Stimulated activated CD4-positive, alpha-beta T cell treated with anti-CD3 and anti-CD28 coated beads, Interleukin-12 subunit alpha, Interleukin-12 subunit beta, amount 100 ng/mL, for 24 hours (primary cell): ENCODE measurements at regions not wholly inside any gene's neighbourhood (a gene's known extent, or its start where the extent isn't known, plus 50 kb on each side); places are given as distances from the start of the nearest gene placed in this dataset.
"Not testable (repeated sequence)": the region's sequence is repeated elsewhere in the genome, so short reads cannot be mapped to it uniquely, and the experiment has no call there.

Source experiments
- DNase-seq, 2 experiments: peaks; one replicate each; pipeline ENCODE4 v3.0.0-alpha.2; 2020; ENCODE audit warnings: low read depth in 2 of 2

DNA sequence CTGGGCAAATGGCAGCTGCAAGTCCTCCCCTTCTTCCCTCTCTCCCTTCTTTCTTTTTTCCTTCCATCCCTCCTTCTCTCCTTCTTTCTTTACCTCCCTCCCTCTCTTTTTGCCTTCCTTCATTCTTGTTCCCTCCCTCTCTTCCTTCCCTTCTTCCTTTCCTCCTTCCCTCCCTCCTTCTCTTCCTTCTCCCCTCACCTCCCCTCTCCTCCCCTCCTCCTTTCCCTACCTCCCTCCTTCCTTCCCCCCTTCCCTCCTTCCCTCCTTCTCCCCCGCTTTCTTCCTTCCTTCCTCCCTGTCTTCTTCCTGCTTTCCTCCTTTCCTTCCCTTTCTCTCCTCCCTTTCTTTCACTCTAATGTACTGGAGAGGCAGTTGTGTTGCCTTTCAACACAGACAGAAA is 110.8 kb upstream of the SALL1 start:
- DNase-seq = no peak

DNA sequence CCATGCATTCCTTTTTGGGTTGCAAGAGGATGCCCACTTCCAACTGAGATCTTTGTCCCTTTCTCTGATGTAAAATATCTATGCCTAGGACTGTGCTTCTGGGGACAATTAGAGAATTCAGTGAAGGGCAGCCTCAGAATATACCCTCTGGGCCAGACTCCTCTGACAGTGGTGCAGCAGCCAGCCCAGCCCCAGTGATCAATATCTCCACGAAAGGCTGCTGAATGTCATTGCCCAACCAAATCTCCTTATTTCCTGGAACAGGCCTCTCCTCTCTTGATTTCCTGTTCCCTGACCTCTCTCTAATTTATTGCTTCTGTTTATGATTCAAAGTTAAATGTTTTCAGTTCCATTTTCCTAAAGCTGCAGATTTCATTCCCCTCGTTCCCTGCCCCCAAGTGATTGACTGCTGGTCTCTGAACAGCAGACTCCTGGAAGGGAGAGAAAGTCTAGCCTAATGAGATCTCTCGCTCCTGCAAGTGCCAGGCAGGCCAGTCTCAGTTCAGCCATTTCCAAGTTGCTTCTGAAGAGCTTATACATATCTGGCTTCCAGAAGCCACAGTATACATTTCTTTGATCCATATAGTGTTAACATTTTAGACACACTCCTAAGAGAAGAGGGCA is 104.4 kb upstream of the SALL1 start:
- no peak for DNase-seq

DNA sequence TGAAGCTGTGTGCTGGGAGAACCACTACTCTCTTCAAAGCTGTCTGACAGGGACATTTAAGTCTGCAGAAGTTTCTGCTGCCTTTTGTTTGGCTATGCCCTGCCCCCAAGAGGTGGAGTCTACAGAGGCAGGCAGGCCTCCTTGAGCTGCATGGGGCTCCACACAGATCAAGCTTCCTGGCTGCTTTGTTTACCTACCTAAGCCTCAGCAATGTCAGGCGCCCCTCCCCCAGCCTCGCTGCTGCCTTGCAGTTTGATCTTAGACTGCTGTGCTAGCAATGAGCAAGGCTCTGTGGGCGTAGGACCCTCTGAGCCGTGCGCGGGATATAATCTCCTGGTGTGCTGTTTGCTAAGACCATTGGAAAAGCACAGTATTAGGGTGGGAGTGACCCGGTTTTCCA is 103.3 kb upstream of the SALL1 start:
- not testable (repeated sequence) for DNase-seq

DNA sequence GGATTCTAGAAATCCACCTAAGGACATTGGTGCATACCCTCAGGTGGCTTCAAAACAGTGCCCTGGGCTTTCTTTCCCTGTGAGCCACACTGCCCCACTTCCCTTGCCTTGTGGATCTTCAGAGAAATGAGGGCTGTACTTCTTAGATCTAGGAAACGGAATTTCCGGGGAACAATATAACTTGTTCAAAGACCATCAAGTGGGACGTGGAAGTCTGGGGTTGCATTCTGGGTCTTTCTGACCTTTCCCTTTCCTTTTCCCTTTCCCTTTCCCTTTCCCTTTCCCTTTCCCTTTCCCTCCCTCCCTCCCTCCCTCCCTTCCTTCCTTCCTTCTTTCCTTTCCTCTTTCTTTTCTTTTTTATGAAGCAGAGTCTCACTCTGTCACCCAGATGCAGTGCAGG is 97.1 kb upstream of the SALL1 start:
- no peak for DNase-seq

DNA sequence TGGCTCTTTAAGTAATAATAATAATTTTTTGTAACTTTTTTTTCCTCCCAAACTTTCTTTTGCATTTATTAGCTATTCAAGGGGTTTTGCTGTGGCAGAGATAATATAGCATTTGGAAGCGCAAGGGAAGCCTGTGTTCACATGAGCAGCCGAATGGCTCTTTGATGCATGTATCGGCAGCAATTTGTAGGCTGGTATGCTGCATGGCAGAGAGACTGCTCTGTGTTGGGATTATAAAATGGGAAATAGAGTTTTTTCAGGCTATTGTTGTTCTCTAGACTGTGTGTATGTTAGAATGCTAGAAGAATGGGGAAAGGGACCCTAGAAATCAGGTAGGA is 94.6 kb upstream of the SALL1 start:
- DNase-seq = no peak

DNA sequence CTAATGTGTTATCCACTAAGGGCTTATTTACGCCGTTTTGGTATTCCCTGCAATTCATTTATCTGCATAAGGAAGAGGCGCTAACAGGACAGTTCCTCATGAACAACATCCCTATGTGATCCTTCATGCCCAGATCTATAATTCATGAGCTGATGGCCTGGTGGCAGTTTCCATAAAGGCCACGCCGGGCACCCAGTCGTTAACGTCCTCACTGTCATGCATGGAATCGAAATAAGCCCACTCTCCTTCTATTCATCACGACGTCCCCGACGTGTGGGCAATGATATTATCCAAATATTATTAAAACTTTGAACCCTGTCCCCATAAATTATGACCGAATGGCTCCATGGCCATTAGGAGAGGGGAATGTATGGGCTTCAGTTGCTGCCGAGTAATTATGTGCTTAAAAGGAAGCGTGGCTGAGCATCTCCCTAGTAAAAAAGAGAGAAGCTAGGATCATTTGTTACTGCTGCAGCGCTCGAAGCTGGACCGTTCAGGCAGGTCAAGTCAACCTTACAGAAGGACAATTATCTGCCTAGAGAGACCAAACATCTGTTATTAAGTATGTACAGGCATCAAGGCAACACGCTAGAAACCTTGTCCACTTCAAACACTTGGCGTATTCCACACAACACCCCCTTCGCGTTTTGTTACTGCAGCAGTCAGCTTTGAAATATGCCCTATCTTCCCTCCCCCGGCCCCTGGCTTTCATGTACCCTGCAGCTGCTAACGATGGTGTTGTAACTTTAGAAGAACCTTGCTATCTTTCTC is 94.0 kb upstream of the SALL1 start:
- no peak for DNase-seq

DNA sequence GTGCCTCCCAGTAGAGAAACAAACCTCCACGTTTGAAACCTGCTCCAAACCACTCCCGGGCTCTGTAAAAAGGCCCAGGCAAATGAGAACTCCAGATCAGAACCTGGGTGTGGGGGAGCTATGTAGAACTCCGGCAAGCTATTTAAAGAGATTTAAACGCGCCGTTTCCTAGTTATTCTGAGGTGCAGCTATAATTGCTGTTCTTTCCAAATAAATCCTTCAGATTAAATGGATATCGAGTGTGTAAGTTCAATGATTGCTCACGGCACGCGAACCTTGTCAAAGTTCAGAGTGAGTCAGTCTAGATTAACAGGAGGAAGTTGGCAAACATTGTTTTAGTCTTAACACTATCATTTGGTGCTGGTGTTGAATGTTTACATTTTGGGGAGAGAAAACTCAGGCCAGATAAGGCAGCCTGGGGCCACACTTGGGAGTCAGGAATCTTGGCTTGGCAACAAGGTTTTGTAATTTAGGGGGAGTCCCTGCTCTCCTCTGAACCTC is 92.9 kb upstream of the SALL1 start:
- no peak for DNase-seq

DNA sequence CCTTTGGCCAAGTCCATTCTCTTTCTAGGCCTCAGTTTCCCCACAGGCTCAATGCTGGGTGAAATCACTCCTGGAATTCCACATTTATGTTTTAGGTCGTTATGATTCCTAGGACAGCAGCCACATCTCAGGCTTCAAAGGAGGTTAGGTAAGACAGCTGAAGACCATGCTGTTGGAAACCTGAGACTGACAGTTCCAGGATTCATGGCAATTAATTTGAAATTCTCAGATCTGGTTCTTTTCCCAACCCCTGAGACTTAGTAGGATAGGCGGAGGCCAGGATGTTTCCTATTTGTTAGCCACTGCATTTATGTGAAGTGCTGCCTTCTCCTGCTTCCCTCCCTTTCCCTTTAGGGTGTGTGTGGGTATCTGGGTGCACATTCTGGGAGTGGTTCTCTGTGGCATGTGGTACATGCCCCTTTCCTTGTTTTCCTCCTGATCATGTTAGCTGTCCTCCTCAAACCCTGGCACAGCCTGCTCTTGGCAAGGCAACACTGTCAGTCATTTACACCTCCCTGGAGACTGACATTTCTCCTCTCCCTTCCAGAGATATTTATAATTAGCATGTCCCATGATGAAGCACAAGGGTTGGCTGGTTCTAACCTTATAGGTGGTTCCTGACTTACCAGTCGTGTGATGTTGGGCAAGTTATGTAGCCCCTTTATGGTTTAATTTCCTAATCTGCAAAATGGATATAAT is 91.4 kb upstream of the SALL1 start:
- DNase-seq = no peak

DNA sequence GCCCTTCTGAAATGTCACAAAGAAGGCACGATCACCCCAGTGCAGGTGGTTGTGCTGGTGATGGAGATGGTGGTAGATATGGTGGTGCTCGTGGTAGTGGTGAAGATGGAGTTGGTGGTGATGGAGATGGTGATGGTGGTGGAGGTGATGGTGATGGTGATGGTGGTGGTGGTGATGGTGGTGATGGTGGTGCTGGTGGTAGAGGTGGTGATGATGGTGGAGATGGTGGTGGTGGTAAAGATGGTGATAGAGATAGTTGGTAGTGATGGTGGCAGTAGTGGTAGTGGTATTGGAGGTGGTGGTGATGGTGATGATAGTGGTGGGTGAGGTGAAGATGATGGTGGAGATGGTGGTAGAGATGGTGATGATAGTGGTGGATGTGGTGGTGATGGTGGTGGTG is 88.1 kb upstream of the SALL1 start:
- DNase-seq = no peak

DNA sequence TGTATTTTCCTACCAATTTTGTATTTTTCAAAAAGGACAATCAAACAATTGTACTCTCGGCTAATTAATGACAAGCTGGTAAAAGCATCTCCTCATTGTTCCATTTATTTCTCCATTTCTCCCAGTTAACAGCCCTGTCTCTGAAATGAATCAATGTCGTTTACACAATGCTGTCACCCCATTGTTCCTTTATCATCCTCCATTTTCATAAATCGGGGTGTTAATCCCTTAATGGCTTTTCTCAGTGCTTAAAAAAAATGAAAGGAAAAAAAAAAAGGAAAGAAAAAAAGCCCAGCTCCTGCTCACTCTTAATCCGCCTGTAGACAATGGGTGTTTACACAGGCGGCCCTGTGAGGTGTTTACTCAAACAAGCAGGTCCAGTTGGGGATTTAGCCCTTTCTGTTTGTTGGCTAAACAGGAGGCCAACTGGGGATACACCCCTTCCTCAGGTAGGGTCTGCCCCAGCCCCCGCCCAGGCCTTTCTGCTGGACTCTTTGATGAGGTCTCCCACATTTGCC is 86.8 kb upstream of the SALL1 start:
- DNase-seq = no peak

DNA sequence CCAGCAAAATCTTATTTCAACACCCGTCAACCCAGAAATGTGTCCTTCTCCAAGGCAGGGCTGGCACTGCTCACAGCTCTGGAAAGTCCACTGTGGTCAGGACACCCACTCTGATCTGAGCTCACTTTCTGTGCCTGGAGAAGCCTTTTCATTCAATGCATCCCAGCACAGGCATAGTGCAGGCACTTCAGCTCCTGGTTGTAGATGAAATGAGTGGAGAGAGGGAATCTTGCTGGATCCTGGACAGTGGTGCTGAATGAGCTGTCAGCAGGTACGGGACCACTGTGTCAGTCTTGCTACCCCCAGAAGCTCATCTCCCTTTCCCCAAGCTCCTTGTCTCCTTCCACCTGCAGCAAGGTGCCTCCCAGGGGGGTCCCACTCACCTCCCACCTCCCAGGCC is 86.1 kb upstream of the SALL1 start:
- DNase-seq = no peak

DNA sequence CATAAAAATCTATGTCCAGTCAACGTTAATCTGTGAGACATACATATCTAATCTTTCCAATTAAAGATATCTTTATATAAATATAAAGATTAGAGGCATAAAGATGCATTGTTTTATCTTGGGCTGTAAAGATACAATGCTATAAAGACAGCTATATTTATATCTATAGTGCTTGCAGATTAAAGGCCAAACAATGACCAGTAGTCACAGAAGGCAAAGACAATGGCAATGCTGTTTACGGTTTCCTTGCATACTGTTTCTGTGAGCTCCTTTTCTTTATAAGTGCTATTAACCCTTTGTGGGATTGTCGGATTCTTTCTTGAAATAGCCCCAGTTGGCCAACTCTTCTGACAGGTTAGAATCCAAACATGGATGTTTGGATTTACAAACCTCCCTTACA is 85.5 kb upstream of the SALL1 start:
- DNase-seq = no peak

DNA sequence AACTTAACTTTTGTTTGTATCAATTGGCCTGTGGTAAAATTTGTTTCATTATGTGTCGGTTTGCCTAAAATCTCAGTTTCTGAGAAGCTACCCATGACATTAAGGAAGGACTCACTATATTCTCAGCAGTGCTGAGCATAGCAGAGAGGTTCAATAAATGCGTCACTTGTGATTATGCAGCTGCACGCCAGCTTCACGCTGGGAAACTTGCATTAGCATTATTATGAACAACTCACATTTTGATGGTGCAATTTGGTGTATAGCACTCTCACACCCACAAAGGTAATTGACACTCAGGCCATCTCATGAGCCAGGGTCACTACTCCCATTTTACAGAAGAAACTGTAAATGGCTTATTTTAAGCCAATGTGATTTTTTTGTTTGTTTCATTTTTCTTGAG is 80.6 kb upstream of the SALL1 start:
- no peak for DNase-seq

DNA sequence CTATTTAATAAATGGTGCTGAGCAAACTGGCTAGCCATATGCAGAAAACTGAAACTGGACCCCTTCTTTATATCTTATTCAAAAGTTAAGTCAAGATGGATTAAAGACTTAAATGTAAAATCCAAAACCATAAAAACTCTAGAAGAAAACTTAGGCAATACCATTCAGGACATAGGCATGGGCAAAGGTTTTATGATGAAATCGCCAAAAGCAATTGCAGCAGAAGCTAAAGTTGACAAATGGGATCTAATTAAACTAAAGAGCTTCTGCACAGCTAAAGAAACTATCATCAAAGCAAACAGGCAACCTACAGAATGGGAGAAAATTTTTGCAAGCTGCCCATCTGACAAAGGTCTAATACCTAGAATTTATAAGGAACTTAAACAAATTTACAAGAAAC is 79.0 kb upstream of the SALL1 start:
- DNase-seq = not testable (repeated sequence)

DNA sequence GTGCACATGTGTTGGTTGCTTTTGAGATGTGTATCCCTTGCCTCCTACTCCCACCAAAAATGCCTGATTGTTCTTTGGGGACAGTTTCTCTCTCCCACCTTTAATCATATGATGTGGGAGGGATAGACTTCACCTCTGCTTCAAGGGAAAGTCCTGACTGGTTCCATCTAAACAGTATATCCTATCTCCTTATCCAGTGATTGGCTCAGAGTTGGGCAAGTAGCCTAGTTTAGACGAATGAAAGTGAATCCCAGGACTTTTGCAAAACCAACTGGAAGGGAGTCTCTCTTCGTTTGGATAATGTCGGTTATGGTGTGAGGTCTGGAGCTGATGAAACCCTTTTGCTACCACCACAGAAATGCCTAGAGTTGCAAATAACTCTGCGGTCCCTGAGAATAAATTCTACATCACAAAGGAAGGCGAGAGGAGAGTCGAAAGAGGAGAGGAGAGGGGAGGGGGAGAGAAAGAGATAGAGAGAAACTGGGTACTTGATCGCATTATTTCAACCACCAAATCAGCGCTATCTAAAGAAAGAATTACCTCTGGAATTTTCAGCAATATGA is 77.1 kb upstream of the SALL1 start:
- DNase-seq = no peak

DNA sequence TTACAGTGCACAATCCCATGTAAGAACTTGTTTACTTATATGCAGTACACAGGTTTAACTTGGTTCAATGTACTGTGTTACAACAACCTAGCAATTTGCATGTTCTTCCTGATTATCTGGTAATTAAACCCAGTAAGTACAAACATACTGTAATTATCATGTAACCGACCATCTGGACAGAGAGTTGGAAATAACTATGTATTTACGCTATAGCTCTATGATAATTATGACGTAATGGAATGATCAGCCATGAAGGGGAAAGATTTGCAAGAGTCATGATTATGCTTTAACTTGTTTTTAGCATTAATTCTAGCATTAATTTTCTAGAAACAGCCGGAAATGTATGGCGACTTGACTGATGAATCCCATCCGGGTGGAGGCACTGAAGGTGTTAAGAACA is 74.8 kb upstream of the SALL1 start:
- DNase-seq = no peak

DNA sequence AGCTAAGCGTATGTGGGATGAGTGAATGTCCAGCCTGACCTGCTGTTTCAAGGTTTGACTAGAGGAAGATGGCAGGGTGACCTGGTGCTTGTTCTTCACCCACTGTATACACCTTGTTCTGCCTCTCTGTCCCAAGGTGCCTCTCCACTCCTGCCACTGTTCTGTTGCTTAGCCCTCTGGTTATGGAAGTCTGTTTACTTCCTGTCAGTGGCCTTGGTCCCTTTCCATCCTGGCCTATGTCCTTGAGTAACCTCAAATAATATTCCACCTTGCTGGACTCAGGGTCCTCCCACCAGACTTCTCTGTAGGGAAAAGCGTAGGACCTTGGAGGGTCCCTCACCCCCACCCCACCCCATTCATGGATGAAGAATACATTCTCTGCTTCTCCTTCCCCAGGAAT is 73.2 kb upstream of the SALL1 start:
- DNase-seq = no peak

DNA sequence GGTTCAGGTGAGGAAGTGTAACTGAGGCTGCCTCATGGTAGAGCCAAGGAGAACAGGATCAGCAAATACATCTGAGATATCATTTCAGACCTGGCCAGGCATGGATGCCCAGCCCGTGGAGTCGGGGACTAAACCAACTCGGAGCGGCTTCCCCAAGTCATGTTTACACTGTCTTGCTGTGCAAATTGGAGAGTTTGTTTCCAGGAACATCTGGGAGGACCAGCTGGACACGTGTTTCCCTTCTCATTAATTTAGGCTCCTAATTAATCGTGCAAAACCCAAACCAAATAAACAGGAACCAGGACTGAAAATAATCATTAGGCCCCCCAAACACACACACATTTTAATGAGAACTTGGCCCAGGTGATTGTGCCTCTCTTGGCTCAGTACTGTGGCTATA is 70.9 kb upstream of the SALL1 start:
- no peak for DNase-seq

DNA sequence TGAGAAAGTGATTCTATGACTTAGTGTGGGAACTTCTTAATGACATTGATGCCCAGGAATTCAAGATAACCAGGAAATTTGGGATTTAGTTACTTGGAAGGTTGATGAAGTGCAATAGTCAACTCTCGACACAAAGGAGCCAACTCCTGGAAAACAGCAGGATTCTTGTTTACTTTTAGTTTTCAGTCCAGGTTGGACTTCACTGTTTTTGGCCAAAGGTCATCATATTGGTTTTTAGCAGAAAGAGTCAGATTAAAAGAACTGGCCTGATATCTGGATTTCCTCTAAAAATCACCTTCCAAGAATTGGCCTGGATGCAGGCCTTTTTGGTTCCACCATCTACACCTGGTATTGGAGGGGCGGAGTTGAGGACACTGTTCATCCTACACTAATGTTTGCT is 60.1 kb upstream of the SALL1 start:
- DNase-seq = no peak

DNA sequence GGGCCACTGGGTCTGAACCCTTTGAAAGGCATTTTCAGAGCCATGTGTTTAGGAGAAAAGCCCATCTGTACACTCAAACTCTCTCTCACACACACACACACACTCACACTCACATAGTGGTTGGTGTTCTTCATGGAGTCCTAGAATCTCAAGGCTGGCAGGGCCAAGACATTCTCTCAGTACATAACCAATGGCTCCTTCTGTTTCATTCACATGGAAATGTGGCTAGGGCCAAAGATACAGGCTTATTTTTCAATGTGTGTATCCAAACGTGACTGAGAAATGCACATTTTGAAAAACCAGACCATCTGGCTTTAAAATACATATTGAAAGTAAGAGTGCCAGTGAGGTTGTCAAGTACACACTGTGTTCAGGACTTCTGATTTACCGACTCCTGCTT is 59.0 kb upstream of the SALL1 start:
- DNase-seq = no peak

DNA sequence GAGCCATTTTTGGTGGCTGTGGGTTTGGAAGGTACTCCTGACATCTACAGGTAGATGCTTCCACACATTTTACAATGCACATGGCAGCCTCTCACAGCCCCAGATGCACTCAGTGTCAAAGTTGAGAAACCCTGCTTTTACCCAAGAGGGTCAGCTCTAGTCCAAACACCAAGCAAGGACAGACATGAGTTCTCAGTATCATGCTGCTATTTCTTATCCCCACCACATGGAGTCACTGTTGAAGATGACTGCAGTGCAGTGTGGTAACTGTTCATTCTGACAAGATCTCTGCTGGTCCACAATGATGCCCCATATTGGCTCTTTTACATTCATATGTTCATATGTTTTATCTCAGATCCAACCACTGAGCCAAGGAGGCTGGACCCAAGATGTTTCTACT is 50.5 kb upstream of the SALL1 start:
- DNase-seq = no peak
